ENCODE measurements at regions not wholly inside any gene's neighbourhood (a gene's known extent, or its start where the extent isn't known, plus 50 kb on each side); places are given as distances from the start of the nearest gene placed in this dataset.

- no peak for TF ChIP-seq ELF4 (IDR thresholded peaks at IDR 0.05)
- no peak for TF ChIP-seq FOXA1 (IDR thresholded peaks at IDR 0.05)
- TF ChIP-seq FOXM1 (IDR thresholded peaks at IDR 0.05; ENCODE audit: borderline replicate concordance): no peak
- TF ChIP-seq BHLHE40 (IDR thresholded peaks at IDR 0.05; ENCODE audit: borderline replicate concordance): no peak
- no peak for TF ChIP-seq PKNOX1 (IDR thresholded peaks at IDR 0.05)
- TF ChIP-seq FOXK2 (IDR thresholded peaks at IDR 0.05): no peak
These were observed 109.6 kb upstream of the NHSL1 start for GRCh38 chr6:138608896-138609295.
